NCI-H526 (cell line): ENCODE measurements at regions not wholly inside any gene's neighbourhood (a gene's known extent, or its start where the extent isn't known, plus 50 kb on each side); places are given as distances from the start of the nearest gene placed in this dataset.

ENCODE experiments used
- DNase-seq, 2 experiments: peaks; one replicate each; lab custom pipeline; 2025; lab: John Stamatoyannopoulos, UW

DNA sequence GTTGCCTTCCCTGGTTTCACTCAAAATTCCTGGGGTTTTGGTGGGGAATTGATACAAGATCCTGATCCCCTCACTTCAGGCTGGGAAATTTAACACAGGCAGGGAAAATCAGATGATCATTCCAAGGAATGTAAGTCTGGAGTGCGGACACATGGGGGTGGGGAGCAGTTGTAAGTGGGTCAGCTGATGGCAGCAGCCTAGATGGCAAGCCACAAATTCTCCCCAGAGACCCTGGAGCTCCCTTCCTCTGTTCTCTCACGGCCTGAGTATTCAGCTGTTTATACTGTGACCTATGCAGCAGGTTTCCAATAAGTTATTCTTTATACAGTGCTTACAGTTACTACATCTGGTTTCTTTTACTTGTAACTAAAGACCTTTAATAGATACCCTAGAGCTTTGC lies 144.9 kb downstream of the SH3BGRL2 start:
- no peak for DNase-seq

DNA sequence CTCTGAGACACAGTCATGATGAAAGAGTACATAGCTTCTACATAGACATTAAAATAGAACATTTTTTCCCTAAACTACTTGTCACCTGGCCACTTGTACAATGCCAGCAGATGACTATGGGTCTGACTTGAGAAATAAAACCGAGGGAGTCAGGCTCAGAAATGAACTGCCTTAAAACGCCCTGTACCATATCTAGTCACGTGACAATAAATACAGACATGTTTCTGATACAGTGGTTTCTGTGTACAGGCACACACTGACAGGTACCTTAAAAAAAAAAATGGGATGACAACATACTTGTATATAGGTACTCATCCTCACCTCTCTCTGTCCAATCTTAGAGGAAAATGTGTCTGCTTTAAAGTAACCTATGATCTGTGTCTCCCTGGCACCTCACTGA lies 144.1 kb downstream of the SH3BGRL2 start:
- no peak for DNase-seq

DNA sequence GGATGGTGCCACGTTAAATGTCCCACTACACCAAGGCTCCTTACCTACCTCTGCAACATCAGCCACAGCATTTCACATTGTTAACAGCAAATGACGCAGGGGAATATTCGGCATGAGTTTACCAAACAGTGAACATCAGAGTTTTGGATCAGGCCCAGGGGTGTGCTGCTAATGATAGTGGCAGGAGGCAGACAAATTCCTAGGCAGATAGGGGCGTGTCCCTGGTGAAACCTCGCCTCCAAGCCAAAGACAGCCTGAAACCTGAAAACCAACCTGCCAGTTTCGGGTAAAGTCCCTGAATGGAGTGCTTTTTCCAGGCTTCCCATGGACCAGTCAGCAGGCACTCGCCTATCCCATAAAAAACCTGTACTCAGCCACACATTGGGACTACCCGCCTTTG lies 133.6 kb downstream of the SH3BGRL2 start:
- DNase-seq: no peak

DNA sequence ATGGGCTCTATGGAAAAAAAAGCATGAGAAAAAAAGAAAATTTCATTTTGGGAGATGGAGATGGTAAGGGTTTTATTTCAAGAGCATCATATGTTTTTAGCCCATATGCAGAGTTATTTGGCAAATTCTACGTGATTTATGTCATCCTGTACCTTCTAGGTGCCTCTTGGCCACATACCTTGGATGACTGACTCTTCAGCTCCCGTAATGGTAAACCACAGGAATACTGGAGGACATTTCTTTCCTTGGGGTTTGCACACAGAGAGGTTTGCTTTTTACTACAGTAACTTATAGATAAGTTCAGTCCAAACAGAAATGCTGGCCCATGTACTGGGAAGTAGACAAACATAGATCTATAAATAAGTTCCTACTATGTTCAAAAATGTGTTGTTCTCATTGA lies 132.2 kb downstream of the SH3BGRL2 start:
- DNase-seq: no peak

DNA sequence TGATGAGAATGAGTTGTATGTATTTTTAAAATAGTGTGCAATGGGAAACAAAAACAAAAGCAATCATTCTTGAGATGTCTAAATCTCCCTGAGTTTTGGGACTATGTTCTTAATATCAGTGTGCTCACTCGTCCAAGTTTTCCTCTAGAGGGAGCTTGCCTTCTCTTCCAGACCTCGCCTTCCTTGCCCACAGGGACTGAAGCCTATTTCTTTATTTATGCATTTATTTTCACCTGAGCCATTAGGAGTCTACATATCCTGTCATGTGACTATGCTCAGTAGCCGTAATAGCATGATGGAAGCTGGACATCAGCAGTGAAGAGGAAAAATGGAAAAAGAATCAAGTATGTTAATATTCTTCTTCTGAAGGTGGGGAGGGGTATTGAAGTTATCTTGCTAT lies 131.2 kb downstream of the SH3BGRL2 start:
- peak in 1 of 2 experiments; percentile 13 for DNase-seq

DNA sequence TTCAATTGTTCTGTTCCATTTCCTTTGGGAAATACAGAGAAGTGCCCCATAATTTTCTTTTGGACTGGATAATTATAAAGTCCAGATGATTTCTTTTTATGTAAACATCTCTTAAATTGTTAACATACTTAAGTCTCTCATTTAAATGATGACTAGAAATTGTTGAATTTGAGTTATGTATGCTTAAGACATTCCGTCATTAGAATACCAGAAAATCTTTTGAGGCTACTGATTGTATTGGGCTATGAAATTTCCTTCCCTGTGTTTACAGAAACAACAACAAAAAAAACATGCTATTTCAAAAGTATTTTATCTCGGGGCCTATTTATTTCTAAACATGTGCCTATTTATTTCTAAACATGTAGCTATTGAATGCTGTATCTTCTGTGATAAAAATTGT lies 125.4 kb downstream of the SH3BGRL2 start:
- no peak for DNase-seq

DNA sequence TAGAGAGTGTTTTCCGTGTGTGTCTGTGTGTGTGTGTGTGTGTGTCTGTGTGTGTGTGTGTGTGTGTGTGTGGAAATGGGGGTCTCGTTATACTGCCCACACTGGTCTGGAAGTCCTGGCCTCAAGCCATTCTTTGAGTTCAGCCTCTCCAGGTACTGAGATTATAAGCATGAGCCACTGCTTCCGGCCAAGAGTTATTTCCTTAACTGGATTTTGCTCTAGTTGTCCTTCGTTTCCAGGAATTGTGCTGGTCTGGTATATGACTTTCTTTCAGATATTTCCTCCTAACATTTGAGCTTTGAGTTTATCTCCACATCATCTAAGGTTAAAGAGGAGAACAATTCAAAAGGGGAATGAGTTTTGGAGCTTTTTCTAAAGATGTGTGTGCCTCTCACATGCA lies 124.8 kb downstream of the SH3BGRL2 start:
- DNase-seq: no peak
